CD14-positive monocyte (primary cell): ENCODE measurements at regions not wholly inside any gene's neighbourhood (a gene's known extent, or its start where the extent isn't known, plus 50 kb on each side); places are given as distances from the start of the nearest gene placed in this dataset.

Experiments
- DNase-seq, 3 donors: peaks; one replicate each; pipeline ENCODE4 v3.0.0-alpha.2; 2011 to 2022
- H2AFZ ChIP-seq: 2 replicates; pipeline ENCODE4 v1.6.0; 2012; ENCODE audit warnings: mild to moderate bottlenecking, low read depth, low read length, inconsistent platforms; ENCODE audit not compliant: insufficient read depth, poor library complexity, severe bottlenecking
- H3K27ac ChIP-seq, 2 donors: 1 replicate in 1 of 2; 2 replicates in 1 of 2; pipeline ENCODE4 v1.5.1; 2012 to 2013; ENCODE audit warnings: low read length in 2 of 2, control low read depth in 1 of 2, inconsistent platforms in 1 of 2, low read depth in 1 of 2, mild to moderate bottlenecking in 1 of 2
- H3K27me3 ChIP-seq, 2 donors: one replicate each; pipeline versions ENCODE4 v1.6.0 to v1.6.1; 2011 to 2013; ENCODE audit warnings: low read length in 2 of 2; ENCODE audit not compliant: control insufficient read depth in 2 of 2, insufficient read depth in 2 of 2
- H3K36me3 ChIP-seq, 2 donors: replicated peaks in 1 of 2; 1 replicate in 1 of 2; 2 replicates in 1 of 2; pipeline versions ENCODE4 v1.5.1 to v1.6.1; 2012 to 2013; ENCODE audit warnings: low read length in 2 of 2, control low read depth in 1 of 2, inconsistent platforms in 1 of 2, mild to moderate bottlenecking in 1 of 2; ENCODE audit not compliant: insufficient read depth in 2 of 2, control insufficient read depth in 1 of 2
- H3K4me1 ChIP-seq, 2 donors: 1 replicate in 1 of 2; 2 replicates in 1 of 2; pipeline versions ENCODE4 v1.5.1 to v1.6.1; 2012 to 2013; ENCODE audit warnings: low read length in 2 of 2, control low read depth in 1 of 2, inconsistent platforms in 1 of 2, mild to moderate bottlenecking in 1 of 2, moderate library complexity in 1 of 2; ENCODE audit not compliant: insufficient read depth in 2 of 2, control insufficient read depth in 1 of 2
- H3K4me2 ChIP-seq: replicated peaks from 2 replicates; pipeline ENCODE3; 2012; ENCODE audit warnings: low read length, moderate library complexity, mild to moderate bottlenecking; ENCODE audit not compliant: poor library complexity, severe bottlenecking; ENCODE audit errors: extremely low read depth
- H3K4me3 ChIP-seq, 3 experiments: fragments of 200-600 bp in 1 of 3; sonication (generic) in 1 of 3; replicated peaks in 1 of 3; 1 replicate in 2 of 3; 2 replicates in 1 of 3; pipeline ENCODE4 v1.5.1; 2011 to 2013; ENCODE audit warnings: low read length in 3 of 3, mild to moderate bottlenecking in 3 of 3, control low read depth in 2 of 3, low read depth in 2 of 3, inconsistent platforms in 1 of 3, moderate library complexity in 1 of 3
- H3K79me2 ChIP-seq: 2 replicates; pipeline ENCODE4 v1.6.0; 2012; ENCODE audit warnings: mild to moderate bottlenecking, control low read depth, inconsistent platforms, low read length, moderate library complexity; ENCODE audit not compliant: insufficient read depth
- H3K9ac ChIP-seq: 2 replicates; pipeline ENCODE4 v1.6.0; 2017; ENCODE audit warnings: low read length, mild to moderate bottlenecking; ENCODE audit not compliant: insufficient read depth, poor library complexity, severe bottlenecking
- H3K9me3 ChIP-seq, 2 donors: replicated peaks in 1 of 2; 1 replicate in 1 of 2; 2 replicates in 1 of 2; pipeline versions ENCODE4 v1.5.1 to v1.6.1; 2012 to 2013; ENCODE audit warnings: low read length in 2 of 2, control low read depth in 1 of 2; ENCODE audit not compliant: control insufficient read depth in 1 of 2, insufficient read depth in 1 of 2
- H4K20me1 ChIP-seq: 2 replicates; pipeline ENCODE4 v1.6.0; 2012; ENCODE audit warnings: mild to moderate bottlenecking, low read length, control low read depth, moderate library complexity; ENCODE audit not compliant: insufficient read depth
- H3K27ac Mint-ChIP-seq, 7 donors: one replicate each; pipeline ENCODE4 v1.8.0; 2020; ENCODE audit warnings: mild to moderate bottlenecking in 7 of 7, mixed read lengths in 7 of 7, moderate library complexity in 6 of 7, inconsistent platforms in 2 of 7
- H3K27me3 Mint-ChIP-seq, 3 donors: one replicate each; pipeline ENCODE4 v1.8.0; 2021 to 2022; ENCODE audit warnings: low read depth in 3 of 3, mild to moderate bottlenecking in 3 of 3, mixed read lengths in 3 of 3, moderate library complexity in 3 of 3, inconsistent platforms in 1 of 3
- H3K36me3 Mint-ChIP-seq, 2 donors: one replicate each; pipeline ENCODE4 v1.8.0; 2020; ENCODE audit warnings: mixed read lengths in 2 of 2, inconsistent platforms in 1 of 2, mild to moderate bottlenecking in 1 of 2
- H3K4me1 Mint-ChIP-seq: one replicate; pipeline ENCODE4 v1.8.0; 2020; ENCODE audit warnings: mild to moderate bottlenecking, mixed read lengths
- H3K4me3 Mint-ChIP-seq, 2 donors: one replicate each; pipeline ENCODE4 v1.8.0; 2020; ENCODE audit warnings: mild to moderate bottlenecking in 2 of 2, mixed read lengths in 2 of 2, moderate library complexity in 1 of 2
- H3K9me3 Mint-ChIP-seq, 7 donors: one replicate each; pipeline ENCODE4 v1.8.0; 2020 to 2022; ENCODE audit warnings: mixed read lengths in 7 of 7, mild to moderate bottlenecking in 6 of 7, moderate library complexity in 6 of 7, inconsistent platforms in 2 of 7
- WGBS: methylation state at CpG from one replicate; pipeline ENCODE4 v1.1.5; 2013; ENCODE audit warnings: missing lambda C conversion rate; ENCODE audit not compliant: insufficient coverage; 5-methylcytosine and 5-hydroxymethylcytosine counted together
- intact Hi-C, 2 donors: fragments of 100-400 bp; cut with micrococcal nuclease; formaldehyde crosslinking; loops; one replicate each; pipeline versions ENCODE4 v1.15.0 to v1.15.1; 2023
- TF ChIP-seq, protein P1 (sequence below): fragments of 200-600 bp; IDR thresholded peaks from one replicate; pipeline ENCODE4 v1.8.0; 2022; ENCODE audit warnings: antibody characterized with exemption, mild to moderate bottlenecking

DNA sequence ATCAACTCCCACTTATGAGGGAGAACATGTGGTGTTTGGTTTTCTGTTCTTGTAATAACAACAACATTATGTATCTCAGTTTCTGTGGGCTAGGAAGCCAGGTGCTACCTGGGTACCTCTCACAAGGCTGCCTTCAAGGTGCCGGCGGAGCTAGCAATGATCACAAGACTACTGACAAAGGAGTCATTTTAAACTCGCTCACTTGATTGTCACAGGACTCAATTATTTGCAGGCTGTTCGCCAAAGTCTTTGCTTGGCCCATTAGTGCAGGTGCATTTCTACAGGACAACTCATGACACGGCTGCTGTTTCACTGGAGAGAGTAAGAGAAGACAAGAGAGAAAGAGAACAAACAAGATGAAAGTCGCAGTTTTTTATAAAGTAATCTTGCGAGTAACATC, 1237.4 kb upstream of the TMPRSS15 start:
- no peaks in the 10 kb centered on the region for H3K36me3 ChIP-seq
- WGBS = 88% methylated on average over 3 of the region's 7 CpGs
- no peak for DNase-seq
- Mint-ChIP-seq H3K9me3 (peaks cover 0 to 7% (median 0%) of the 10 kb centered on the region in 7 donors), H3K4me1 (no peaks in the 10 kb centered on the region), H3K4me3 (no peak overlapping the region), H3K27ac (no peak overlapping the region), H3K27me3 (no peaks in the 10 kb centered on the region), H3K36me3 (no peaks in the 10 kb centered on the region)
- intact Hi-C loops = no loop called here
- H3K27me3 ChIP-seq = no peaks in the 10 kb centered on the region
- H3K4me3 ChIP-seq = no peak overlapping the region
- H3K9ac ChIP-seq = no peak overlapping the region
- H2AFZ ChIP-seq = no peak overlapping the region
- no peak overlapping the region for H3K4me2 ChIP-seq
- no peaks in the 10 kb centered on the region for H3K4me1 ChIP-seq
- H3K9me3 ChIP-seq = peaks cover 4 to 5% of the 10 kb centered on the region in 2 donors
- no peak overlapping the region for H3K27ac ChIP-seq
- no peaks in the 10 kb centered on the region for H4K20me1 ChIP-seq
- TF ChIP-seq, protein P1, sequence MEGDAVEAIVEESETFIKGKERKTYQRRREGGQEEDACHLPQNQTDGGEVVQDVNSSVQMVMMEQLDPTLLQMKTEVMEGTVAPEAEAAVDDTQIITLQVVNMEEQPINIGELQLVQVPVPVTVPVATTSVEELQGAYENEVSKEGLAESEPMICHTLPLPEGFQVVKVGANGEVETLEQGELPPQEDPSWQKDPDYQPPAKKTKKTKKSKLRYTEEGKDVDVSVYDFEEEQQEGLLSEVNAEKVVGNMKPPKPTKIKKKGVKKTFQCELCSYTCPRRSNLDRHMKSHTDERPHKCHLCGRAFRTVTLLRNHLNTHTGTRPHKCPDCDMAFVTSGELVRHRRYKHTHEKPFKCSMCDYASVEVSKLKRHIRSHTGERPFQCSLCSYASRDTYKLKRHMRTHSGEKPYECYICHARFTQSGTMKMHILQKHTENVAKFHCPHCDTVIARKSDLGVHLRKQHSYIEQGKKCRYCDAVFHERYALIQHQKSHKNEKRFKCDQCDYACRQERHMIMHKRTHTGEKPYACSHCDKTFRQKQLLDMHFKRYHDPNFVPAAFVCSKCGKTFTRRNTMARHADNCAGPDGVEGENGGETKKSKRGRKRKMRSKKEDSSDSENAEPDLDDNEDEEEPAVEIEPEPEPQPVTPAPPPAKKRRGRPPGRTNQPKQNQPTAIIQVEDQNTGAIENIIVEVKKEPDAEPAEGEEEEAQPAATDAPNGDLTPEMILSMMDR = no peak
- no peaks in the 10 kb centered on the region for H3K79me2 ChIP-seq

DNA sequence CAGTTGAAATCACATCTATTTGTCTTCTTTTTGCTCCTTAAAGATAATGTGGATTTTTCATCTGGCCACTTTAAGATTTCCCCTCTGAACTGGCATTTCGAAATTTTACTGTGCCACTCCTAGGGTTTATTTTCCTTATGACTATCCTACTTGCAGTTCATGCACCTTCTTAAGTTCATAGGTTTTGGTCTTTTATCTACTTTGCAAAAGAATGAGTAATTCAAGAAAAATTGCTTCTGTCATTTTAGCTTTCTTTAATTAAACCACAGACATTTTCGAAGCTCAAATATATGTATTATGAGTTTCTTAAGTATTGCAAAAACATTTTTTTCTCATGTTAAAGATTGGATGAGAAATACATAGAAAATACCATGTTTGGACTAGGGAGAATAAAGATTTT, 1244.8 kb upstream of the TMPRSS15 start:
- H3K36me3 Mint-ChIP-seq = no peaks in the 10 kb centered on the region
- Histone ChIP-seq H3K27ac (no peak overlapping the region), H3K36me3 (no peaks in the 10 kb centered on the region), H3K4me2 (no peak overlapping the region), H3K79me2 (no peaks in the 10 kb centered on the region), H3K9ac (no peak overlapping the region), H3K27me3 (no peaks in the 10 kb centered on the region), H3K4me1 (no peaks in the 10 kb centered on the region), H3K9me3 (peaks cover 0 to 10% of the 10 kb centered on the region in 2 donors), H3K4me3 (no peak overlapping the region), H2AFZ (no peak overlapping the region), H4K20me1 (no peaks in the 10 kb centered on the region)
- TF ChIP-seq, protein P1 = no peak
- no peaks in the 10 kb centered on the region for H3K4me1 Mint-ChIP-seq
- peaks cover 0 to 7% (median 3%) of the 10 kb centered on the region in 7 donors for H3K9me3 Mint-ChIP-seq
- no peak overlapping the region for H3K4me3 Mint-ChIP-seq
- no peaks in the 10 kb centered on the region for H3K27me3 Mint-ChIP-seq
- intact Hi-C loops = no loop called here
- WGBS = no CpG with 5 or more reads among the region's 2 CpGs
- DNase-seq = no peak
- no peak overlapping the region for H3K27ac Mint-ChIP-seq
